Amygdala (tissue), 56 donors: ENCODE measurements at regions not wholly inside any gene's neighbourhood (a gene's known extent, or its start where the extent isn't known, plus 50 kb on each side); places are given as distances from the start of the nearest gene placed in this dataset.
"Not testable (repeated sequence)": the region's sequence is repeated elsewhere in the genome, so short reads cannot be mapped to it uniquely, and the experiment has no call there.

Source experiments
- DNase-seq, 56 donors: peaks; one replicate each; lab custom pipeline; 2025; lab: John Stamatoyannopoulos, UW

- no peak for DNase-seq
These were observed 50.2 kb downstream of the SMIM38 start for GRCh38 chr11:69205743-69206612.

GRCh38 chr11:69206613-69206965, 50.9 kb downstream of the SMIM38 start:
- not testable (repeated sequence) for DNase-seq

- DNase-seq, result no peak
These were observed 51.6 kb downstream of the SMIM38 start for GRCh38 chr11:69207165-69207889.

GRCh38 chr11:69208190-69209037, 52.7 kb downstream of the SMIM38 start:
- DNase-seq, result no peak

- no peak for DNase-seq
These were observed 53.3 kb downstream of the SMIM38 start for GRCh38 chr11:69209038-69209350.

- no peak for DNase-seq
These were observed 53.9 kb downstream of the SMIM38 start for GRCh38 chr11:69209421-69210309.

GRCh38 chr11:69210310-69211035, 54.7 kb downstream of the SMIM38 start:
- DNase-seq, result peak in 1 of 56 donors; percentile 7

GRCh38 chr11:69211540-69211919, 55.8 kb downstream of the SMIM38 start:
- DNase-seq, result peak in 2 of 56 donors; percentile 12 to 21

- peak in 2 of 56 donors; percentile 21 to 26 for DNase-seq
These were observed 56.4 kb downstream of the SMIM38 start for GRCh38 chr11:69211920-69212797.

- DNase-seq, result no peak
These were observed 57.0 kb downstream of the SMIM38 start for GRCh38 chr11:69212798-69213110.

GRCh38 chr11:69213316-69213715, 57.6 kb downstream of the SMIM38 start:
- DNase-seq, result no peak

- no peak for DNase-seq
These were observed 58.2 kb downstream of the SMIM38 start for GRCh38 chr11:69213964-69214363.

- no peak for DNase-seq
These were observed 59.5 kb downstream of the SMIM38 start for GRCh38 chr11:69215216-69215615.

GRCh38 chr11:69215784-69216415, 60.2 kb downstream of the SMIM38 start:
- DNase-seq, result no peak

GRCh38 chr11:69216647-69217051, 60.9 kb downstream of the SMIM38 start:
- DNase-seq, result no peak

GRCh38 chr11:69217276-69218105, 61.8 kb downstream of the SMIM38 start:
- peak in 26 of 56 donors; percentile 3 to 69 (median 30) for DNase-seq

GRCh38 chr11:69218271-69218682, 62.5 kb downstream of the SMIM38 start:
- DNase-seq, result no peak
